ENCODE measurements at regions not wholly inside any gene's neighbourhood (a gene's known extent, or its start where the extent isn't known, plus 50 kb on each side); places are given as distances from the start of the nearest gene placed in this dataset.

DNA sequence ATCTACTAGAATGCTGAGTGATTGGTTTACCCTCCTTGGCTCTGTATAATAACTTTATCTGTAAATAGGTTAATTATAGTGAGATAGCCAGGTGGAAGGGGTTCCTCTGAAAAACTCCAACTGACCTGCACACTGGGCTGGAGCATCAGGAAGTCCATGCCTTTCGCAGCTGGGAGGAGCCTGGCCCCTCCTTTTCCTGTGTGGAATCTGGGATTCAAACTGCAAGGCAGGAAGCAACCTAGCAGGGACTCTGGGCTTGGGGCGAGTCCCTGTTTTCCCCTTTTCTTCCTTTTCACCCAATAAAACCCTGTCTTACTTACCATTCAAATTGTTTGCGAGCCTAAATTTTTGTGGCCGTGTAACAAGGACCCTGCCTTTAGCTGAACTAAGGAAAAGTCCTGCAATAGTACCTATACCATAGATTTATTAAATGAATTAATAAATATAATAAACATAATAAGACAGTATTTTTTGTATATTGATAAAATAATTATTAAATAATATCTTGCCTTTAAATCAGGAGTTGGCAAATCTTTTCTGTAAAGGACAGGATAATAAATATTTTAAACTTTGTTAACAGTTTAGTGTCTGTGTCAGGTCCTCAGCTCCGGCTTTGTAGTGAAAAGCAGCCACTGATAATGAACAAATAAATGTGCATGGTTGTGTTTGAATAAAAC lies 406.2 kb upstream of the MMS22L start:
- TF ChIP-seq POLR2A (IDR thresholded peaks at IDR 0.05; ENCODE audit: low read length) (no peak), GATA1 (IDR thresholded peaks at IDR 0.05; ENCODE audit: low read depth, low read length) (no peak)
